ENCODE measurements at regions not wholly inside any gene's neighbourhood (a gene's known extent, or its start where the extent isn't known, plus 50 kb on each side); places are given as distances from the start of the nearest gene placed in this dataset.
A peak's percentile ranks its signal among the peaks of the same experiment; 100 is the strongest.

- no peak for DNase-seq (ENCODE audit: low spot score)
Observed at GRCh38 chr10:89153971-89154370, 53.1 kb downstream of the CH25H start.

GRCh38 chr10:89153116-89153515, 54.0 kb downstream of the CH25H start:
- no peak for DNase-seq (ENCODE audit: low spot score)

- no peak for DNase-seq (ENCODE audit: low spot score)
Observed at GRCh38 chr10:89151857-89152256, 55.3 kb downstream of the CH25H start.

GRCh38 chr10:89148061-89148460, 59.1 kb downstream of the CH25H start:
- no peak for DNase-seq (ENCODE audit: low spot score)

GRCh38 chr10:89147256-89147655, 59.9 kb downstream of the CH25H start:
- no peak for DNase-seq (ENCODE audit: low spot score)

GRCh38 chr10:89144836-89145235, 62.3 kb downstream of the CH25H start:
- no peak for DNase-seq (ENCODE audit: low spot score)

- DNase-seq (ENCODE audit: low spot score): no peak
Observed at GRCh38 chr10:89142590-89142989, 64.5 kb downstream of the CH25H start.

- DNase-seq (ENCODE audit: low spot score): no peak
Observed at GRCh38 chr10:89138755-89139490, 68.2 kb downstream of the CH25H start.

GRCh38 chr10:89134963-89135362, 72.2 kb downstream of the CH25H start:
- DNase-seq (ENCODE audit: low spot score): no peak

GRCh38 chr10:89129911-89130310, 77.2 kb downstream of the CH25H start:
- peak; percentile 92 for DNase-seq (ENCODE audit: low spot score)

GRCh38 chr10:89122433-89123051, 84.6 kb downstream of the CH25H start:
- DNase-seq (ENCODE audit: low spot score): peak; percentile 23

GRCh38 chr10:89121764-89122020, 85.4 kb downstream of the CH25H start:
- DNase-seq (ENCODE audit: low spot score): no peak

- DNase-seq (ENCODE audit: low spot score): no peak
Observed at GRCh38 chr10:89120931-89121763, 86.0 kb downstream of the CH25H start.

- no peak for DNase-seq (ENCODE audit: low spot score)
Observed at GRCh38 chr10:89119651-89120050, 87.5 kb downstream of the CH25H start.

GRCh38 chr10:89118091-89118490, 89.0 kb downstream of the CH25H start:
- DNase-seq (ENCODE audit: low spot score): no peak

GRCh38 chr10:89115876-89116627, 91.1 kb downstream of the CH25H start:
- peak; percentile 17 for DNase-seq (ENCODE audit: low spot score)

GRCh38 chr10:89114846-89115625, 92.1 kb downstream of the CH25H start:
- DNase-seq (ENCODE audit: low spot score): no peak

- DNase-seq (ENCODE audit: low spot score): no peak
Observed at GRCh38 chr10:89102735-89103134, 104.4 kb downstream of the CH25H start.

- DNase-seq (ENCODE audit: low spot score): no peak
Observed at GRCh38 chr10:89101943-89102342, 105.2 kb downstream of the CH25H start.

- no peak for DNase-seq (ENCODE audit: low spot score)
Observed at GRCh38 chr10:89100680-89101079, 106.4 kb downstream of the CH25H start.

GRCh38 chr10:89097226-89097625, 106.6 kb downstream of the FAS start:
- DNase-seq (ENCODE audit: low spot score): no peak
